Spleen (tissue), 11 donors: ENCODE measurements at regions not wholly inside any gene's neighbourhood (a gene's known extent, or its start where the extent isn't known, plus 50 kb on each side); places are given as distances from the start of the nearest gene placed in this dataset.

Experiments used
- DNase-seq: peaks from one replicate; pipeline ENCODE4 v3.0.0-alpha.2; 2020
- H3K27ac ChIP-seq, 8 donors: fragments of 200-600 bp; sonication (generic) in 7 of 8; 1 replicate in 4 of 8; 2 replicates in 4 of 8; pipeline versions ENCODE4 v1.5.0 to v1.8.0; 2016 to 2021; ENCODE audit warnings: inconsistent platforms in 4 of 8, mild to moderate bottlenecking in 4 of 8, moderate library complexity in 1 of 8
- H3K27me3 ChIP-seq, 7 donors: fragments of 200-600 bp; sonication (generic) in 6 of 7; replicated peaks in 1 of 7; 1 replicate in 4 of 7; 2 replicates in 3 of 7; pipeline versions ENCODE4 v1.5.0 to v1.8.0; 2016 to 2021; ENCODE audit warnings: inconsistent platforms in 3 of 7, mild to moderate bottlenecking in 1 of 7
- H3K36me3 ChIP-seq, 6 donors: fragments of 200-600 bp; sonication (generic) in 5 of 6; 1 replicate in 4 of 6; 2 replicates in 2 of 6; pipeline versions ENCODE4 v1.5.0 to v1.8.0; 2016 to 2021; ENCODE audit warnings: inconsistent platforms in 2 of 6
- H3K4me1 ChIP-seq, 6 donors: fragments of 200-600 bp; sonication (generic) in 5 of 6; 1 replicate in 3 of 6; 2 replicates in 3 of 6; pipeline versions ENCODE4 v1.5.0 to v1.8.0; 2016 to 2021; ENCODE audit warnings: inconsistent platforms in 3 of 6
- H3K4me3 ChIP-seq, 8 donors: fragments of 200-600 bp; sonication (generic) in 7 of 8; 1 replicate in 4 of 8; 2 replicates in 4 of 8; pipeline versions ENCODE4 v1.5.0 to v1.8.0; 2016 to 2021; ENCODE audit warnings: inconsistent platforms in 4 of 8, mild to moderate bottlenecking in 4 of 8, moderate library complexity in 2 of 8
- H3K9me3 ChIP-seq, 8 donors: fragments of 200-600 bp; sonication (generic) in 7 of 8; 1 replicate in 4 of 8; 2 replicates in 4 of 8; pipeline versions ENCODE4 v1.5.0 to v1.8.0; 2016 to 2021; ENCODE audit warnings: inconsistent platforms in 4 of 8
- POLR2A ChIP-seq, 3 donors: fragments of 450-650 bp; IDR thresholded peaks; one replicate each; pipeline ENCODE4 v1.5.1; 2017; ENCODE audit warnings: antibody characterized with exemption in 3 of 3, mild to moderate bottlenecking in 1 of 3
- POLR2AphosphoS5 ChIP-seq, 3 donors: sonication (generic); formaldehyde crosslinking; IDR thresholded peaks; one replicate each; pipeline ENCODE4 v1.5.1; 2017; ENCODE audit warnings: antibody characterized with exemption in 3 of 3
- WGBS, 5 donors: extraction: QIAGEN DNeasy Blood & Tissue Kit in 3 of 5; methylation state at CpG; one replicate each; pipeline versions ENCODE4 v1.1.5 to v1.1.7; 2013 to 2018; 5-methylcytosine and 5-hydroxymethylcytosine counted together
- intact Hi-C: fragments of 100-400 bp; cut with DNase I; formaldehyde crosslinking; loops from one replicate; pipeline ENCODE4 v1.15.0; 2023; ENCODE audit warnings: low total_unique reads
- TF ChIP-seq, protein P1 (sequence below), 11 experiments: fragments of 200-600 bp in 7 of 11; fragments of 450-650 bp in 4 of 11; sonication (generic) in 4 of 11; IDR thresholded peaks in 8 of 11; conservative IDR thresholded peaks in 3 of 11; 1 replicate in 7 of 11; 2 replicates in 4 of 11; pipeline versions ENCODE4 v1.4.0 to v1.8.0; 2016 to 2021; ENCODE audit warnings: antibody characterized with exemption in 11 of 11, inconsistent platforms in 4 of 11, mild to moderate bottlenecking in 1 of 11
- donor health status: healthy with polysubstance abuse.
- donor health status: DM: no; HTN: no; CAD: no; lungs with moderate emphysema.
- donor health status: DM: no; HTN: no; CAD: no.
- donor health status: Bipolar disorder and iron deficiency.
- donor health status: healthy.
- donor health status: DM: no; HTN: no; CAD: no.
- donor health status: DM: yes; HTN: yes; CAD: no.

DNA sequence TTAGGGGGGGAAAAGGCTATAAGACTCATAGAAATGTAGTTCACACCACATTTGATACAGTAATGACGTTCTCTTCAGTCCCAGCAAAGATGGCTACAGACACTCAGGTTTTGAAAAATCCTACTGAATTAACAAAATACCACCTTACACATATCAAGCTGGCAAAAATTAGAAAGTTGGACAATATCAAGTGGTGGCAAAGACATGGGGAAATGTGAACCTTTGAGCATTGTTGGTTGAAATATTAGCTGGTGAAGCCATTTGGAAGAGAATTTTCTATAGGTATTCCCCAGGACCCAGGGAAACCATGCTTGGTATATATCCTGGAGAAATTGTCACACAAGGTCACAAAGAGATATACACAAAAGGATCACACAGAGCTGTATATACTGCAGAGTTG is 163.0 kb downstream of the ADSS2 start:
- peaks cover 0 to 11% (median 2%) of the 10 kb centered on the region in 8 donors for H3K9me3 ChIP-seq
- no peak overlapping the region for H3K27ac ChIP-seq
- 87 to 98% (median 92%) methylated on average over 1 of the region's 1 CpG for WGBS, 5 donors
- H3K4me1 ChIP-seq = no peaks in the 10 kb centered on the region
- intact Hi-C loops = no loop called here
- H3K36me3 ChIP-seq = no peaks in the 10 kb centered on the region
- DNase-seq = no peak
- no peaks in the 10 kb centered on the region for H3K27me3 ChIP-seq
- TF ChIP-seq, protein P1, sequence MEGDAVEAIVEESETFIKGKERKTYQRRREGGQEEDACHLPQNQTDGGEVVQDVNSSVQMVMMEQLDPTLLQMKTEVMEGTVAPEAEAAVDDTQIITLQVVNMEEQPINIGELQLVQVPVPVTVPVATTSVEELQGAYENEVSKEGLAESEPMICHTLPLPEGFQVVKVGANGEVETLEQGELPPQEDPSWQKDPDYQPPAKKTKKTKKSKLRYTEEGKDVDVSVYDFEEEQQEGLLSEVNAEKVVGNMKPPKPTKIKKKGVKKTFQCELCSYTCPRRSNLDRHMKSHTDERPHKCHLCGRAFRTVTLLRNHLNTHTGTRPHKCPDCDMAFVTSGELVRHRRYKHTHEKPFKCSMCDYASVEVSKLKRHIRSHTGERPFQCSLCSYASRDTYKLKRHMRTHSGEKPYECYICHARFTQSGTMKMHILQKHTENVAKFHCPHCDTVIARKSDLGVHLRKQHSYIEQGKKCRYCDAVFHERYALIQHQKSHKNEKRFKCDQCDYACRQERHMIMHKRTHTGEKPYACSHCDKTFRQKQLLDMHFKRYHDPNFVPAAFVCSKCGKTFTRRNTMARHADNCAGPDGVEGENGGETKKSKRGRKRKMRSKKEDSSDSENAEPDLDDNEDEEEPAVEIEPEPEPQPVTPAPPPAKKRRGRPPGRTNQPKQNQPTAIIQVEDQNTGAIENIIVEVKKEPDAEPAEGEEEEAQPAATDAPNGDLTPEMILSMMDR (IDR thresholded peaks at IDR 0.05 in 8 of 11, conservative IDR thresholded peaks at IDR 0.05 in 3 of 11) = no peak
- TF ChIP-seq POLR2A (IDR thresholded peaks at IDR 0.05) = no peak
- no peak overlapping the region for H3K4me3 ChIP-seq

DNA sequence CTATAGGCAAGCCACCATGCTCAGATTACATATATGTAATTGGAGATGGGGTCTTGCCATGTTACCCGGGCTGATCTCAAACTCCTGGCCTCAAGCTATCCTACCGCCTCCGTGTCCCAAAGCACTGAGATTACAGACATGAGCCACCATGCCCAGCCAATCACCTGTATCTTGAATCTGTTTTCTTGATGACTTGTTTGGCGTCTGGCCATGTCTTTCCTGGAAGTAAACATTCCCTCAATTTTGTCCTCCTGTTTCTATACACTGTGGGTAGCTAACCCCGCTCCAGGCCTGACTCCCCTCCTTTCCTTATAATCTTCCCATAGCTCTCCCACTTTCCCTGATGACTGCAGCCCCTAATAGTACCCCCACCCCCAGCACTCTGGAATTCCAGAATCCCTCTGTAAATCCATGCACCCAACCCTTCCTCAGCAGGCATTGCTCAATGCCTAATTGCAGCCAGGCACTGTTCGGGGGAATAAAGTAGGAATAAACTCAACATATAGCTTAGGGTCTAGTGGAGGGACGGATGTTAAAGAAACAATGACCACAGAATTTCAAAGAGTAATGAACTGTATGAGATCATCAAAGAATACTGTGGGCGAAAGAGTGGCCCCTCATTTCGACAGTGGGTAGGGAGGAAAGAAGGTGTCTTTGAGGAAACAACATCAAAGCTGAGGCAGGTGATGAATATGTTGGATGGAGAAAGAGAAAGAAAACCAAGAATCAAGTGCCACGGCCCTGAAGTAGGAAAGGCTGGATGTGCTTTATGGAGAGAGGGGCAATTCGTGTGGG is 161.5 kb downstream of the ADSS2 start:
- H3K27ac ChIP-seq = no peak overlapping the region
- TF ChIP-seq POLR2A (IDR thresholded peaks at IDR 0.05) = no peak
- no peak for TF ChIP-seq POLR2AphosphoS5 (IDR thresholded peaks at IDR 0.05)
- TF ChIP-seq, protein P1 (IDR thresholded peaks at IDR 0.05 in 8 of 11, conservative IDR thresholded peaks at IDR 0.05 in 3 of 11) = no peak
- H3K27me3 ChIP-seq = no peaks in the 10 kb centered on the region
- DNase-seq = no peak
- no peaks in the 10 kb centered on the region for H3K36me3 ChIP-seq
- WGBS, 5 donors = 81 to 90% (median 85%) methylated on average over 11 of the region's 11 CpGs
- intact Hi-C loops = no loop called here
- no peak overlapping the region for H3K4me3 ChIP-seq
- peaks cover 0 to 11% (median 2%) of the 10 kb centered on the region in 8 donors for H3K9me3 ChIP-seq
- H3K4me1 ChIP-seq = no peaks in the 10 kb centered on the region

DNA sequence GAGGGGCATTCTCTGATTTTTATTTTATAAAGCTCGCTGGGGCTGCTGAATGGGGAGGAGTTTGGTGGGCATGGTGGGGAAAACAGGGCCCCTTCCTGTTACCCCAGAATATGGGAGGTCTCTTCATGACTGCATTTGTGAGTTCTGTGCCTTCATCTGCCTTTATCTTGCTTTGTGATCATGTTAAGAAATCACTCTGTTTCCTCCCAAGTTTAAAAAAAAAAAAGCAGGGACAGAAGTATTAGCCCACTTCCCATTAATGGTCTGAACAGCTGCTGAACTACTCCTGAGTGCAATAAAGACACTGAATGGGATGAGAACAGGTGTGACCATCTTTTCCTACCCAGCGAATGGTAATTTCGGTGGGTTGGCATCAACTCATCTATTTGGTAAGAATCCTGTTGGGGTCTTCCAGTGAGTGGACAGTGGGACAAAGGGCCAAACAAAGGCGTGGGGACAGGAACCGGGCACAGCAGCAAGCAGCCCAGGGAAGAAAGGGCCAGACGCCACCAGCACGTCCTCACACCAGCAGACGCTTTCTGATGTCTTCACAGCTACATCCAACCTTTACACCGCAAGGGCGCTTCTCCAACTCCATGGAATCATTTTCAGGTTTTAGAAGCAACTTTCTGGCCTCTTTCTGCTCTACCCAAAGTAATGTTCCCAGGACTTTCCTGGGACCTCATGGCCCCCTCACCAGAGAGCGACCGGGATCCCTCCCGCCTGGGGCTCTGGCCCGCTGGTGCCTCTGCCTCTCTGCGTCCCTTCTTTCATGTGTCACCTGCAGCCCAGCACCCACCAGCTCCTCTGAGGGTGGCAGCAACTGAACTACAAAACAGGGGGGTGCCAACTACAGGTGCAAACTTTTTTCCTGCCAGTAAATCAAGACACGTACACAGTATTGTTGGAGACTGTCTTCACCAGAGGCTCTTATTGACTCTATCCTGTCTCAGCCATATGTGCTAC is 160.2 kb downstream of the ADSS2 start:
- WGBS, 5 donors = 70 to 85% (median 76%) methylated on average over 16 of the region's 16 CpGs
- intact Hi-C loops = no loop called here
- Histone ChIP-seq H3K36me3 (no peaks in the 10 kb centered on the region), H3K27ac (no peak overlapping the region), H3K9me3 (peaks cover 0 to 11% (median 2%) of the 10 kb centered on the region in 8 donors), H3K4me1 (peaks cover 0 to 4% (median 0%) of the 10 kb centered on the region in 6 donors), H3K27me3 (no peaks in the 10 kb centered on the region), H3K4me3 (no peak overlapping the region)
- DNase-seq = no peak
- TF ChIP-seq POLR2AphosphoS5 (IDR thresholded peaks at IDR 0.05) (no peak), POLR2A (IDR thresholded peaks at IDR 0.05) (no peak)
- TF ChIP-seq, protein P1 (IDR thresholded peaks at IDR 0.05 in 8 of 11, conservative IDR thresholded peaks at IDR 0.05 in 3 of 11) = no peak
